LNCAP (cell line): ENCODE measurements at regions not wholly inside any gene's neighbourhood (a gene's known extent, or its start where the extent isn't known, plus 50 kb on each side); places are given as distances from the start of the nearest gene placed in this dataset.

Experiments used
- CTCF ChIP-seq: fragments of 450-650 bp; IDR thresholded peaks from 2 replicates; pipeline ENCODE4 v1.5.1; 2017; ENCODE audit warnings: mild to moderate bottlenecking

- no peak for TF ChIP-seq CTCF
Measured at GRCh38 chr10:4017336-4017735, 232.3 kb upstream of the KLF6 start.

GRCh38 chr10:4016214-4016740 is 231.3 kb upstream of the KLF6 start:
- no peak for TF ChIP-seq CTCF

GRCh38 chr10:4013651-4014121 is 228.7 kb upstream of the KLF6 start:
- no peak for TF ChIP-seq CTCF

GRCh38 chr10:4012848-4013247 is 227.8 kb upstream of the KLF6 start:
- TF ChIP-seq CTCF = no peak

GRCh38 chr10:4011136-4011812 is 226.3 kb upstream of the KLF6 start:
- no peak for TF ChIP-seq CTCF

- TF ChIP-seq CTCF = no peak
Measured at GRCh38 chr10:4008676-4009382, 223.8 kb upstream of the KLF6 start.

GRCh38 chr10:4007771-4008170 is 222.8 kb upstream of the KLF6 start:
- no peak for TF ChIP-seq CTCF
